ENCODE measurements at regions not wholly inside any gene's neighbourhood (a gene's known extent, or its start where the extent isn't known, plus 50 kb on each side); places are given as distances from the start of the nearest gene placed in this dataset.
"Not testable (repeated sequence)": the region's sequence is repeated elsewhere in the genome, so short reads cannot be mapped to it uniquely, and the experiment has no call there.

GRCh38 chr3:110886222-110886893, 185.3 kb upstream of the NECTIN3 start:
- no peak overlapping the region for H3K4me3 ChIP-seq (ENCODE audit: low read length)
- H3K27ac Mint-ChIP-seq: no peak overlapping the region
- H3K36me3 ChIP-seq (ENCODE audit: control insufficient read depth, insufficient read depth, low read length): no peaks in the 10 kb centered on the region
- H3K27me3 Mint-ChIP-seq (ENCODE audit: low read depth in 2 of 2): no peaks in the 10 kb centered on the region
- H3K9me3 ChIP-seq (ENCODE audit: control insufficient read depth, insufficient read depth, low read length): no peaks in the 10 kb centered on the region
- no peak overlapping the region for H3K27ac ChIP-seq (ENCODE audit: low read length)
- H3K4me3 Mint-ChIP-seq: no peak overlapping the region
- WGBS (ENCODE audit: insufficient coverage): 85% methylated on average over 9 of the region's 10 CpGs
- TF ChIP-seq, protein P1, sequence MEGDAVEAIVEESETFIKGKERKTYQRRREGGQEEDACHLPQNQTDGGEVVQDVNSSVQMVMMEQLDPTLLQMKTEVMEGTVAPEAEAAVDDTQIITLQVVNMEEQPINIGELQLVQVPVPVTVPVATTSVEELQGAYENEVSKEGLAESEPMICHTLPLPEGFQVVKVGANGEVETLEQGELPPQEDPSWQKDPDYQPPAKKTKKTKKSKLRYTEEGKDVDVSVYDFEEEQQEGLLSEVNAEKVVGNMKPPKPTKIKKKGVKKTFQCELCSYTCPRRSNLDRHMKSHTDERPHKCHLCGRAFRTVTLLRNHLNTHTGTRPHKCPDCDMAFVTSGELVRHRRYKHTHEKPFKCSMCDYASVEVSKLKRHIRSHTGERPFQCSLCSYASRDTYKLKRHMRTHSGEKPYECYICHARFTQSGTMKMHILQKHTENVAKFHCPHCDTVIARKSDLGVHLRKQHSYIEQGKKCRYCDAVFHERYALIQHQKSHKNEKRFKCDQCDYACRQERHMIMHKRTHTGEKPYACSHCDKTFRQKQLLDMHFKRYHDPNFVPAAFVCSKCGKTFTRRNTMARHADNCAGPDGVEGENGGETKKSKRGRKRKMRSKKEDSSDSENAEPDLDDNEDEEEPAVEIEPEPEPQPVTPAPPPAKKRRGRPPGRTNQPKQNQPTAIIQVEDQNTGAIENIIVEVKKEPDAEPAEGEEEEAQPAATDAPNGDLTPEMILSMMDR (IDR thresholded peaks at IDR 0.05): no peak
- peaks cover 0 to 7% of the 10 kb centered on the region in 2 donors for H3K9me3 Mint-ChIP-seq
- H3K27me3 ChIP-seq (ENCODE audit: control insufficient read depth, insufficient read depth, low read length): no peaks in the 10 kb centered on the region
- no peaks in the 10 kb centered on the region for H3K36me3 Mint-ChIP-seq
- no peaks in the 10 kb centered on the region for H3K4me1 Mint-ChIP-seq
- H3K4me1 ChIP-seq (ENCODE audit: control insufficient read depth, insufficient read depth, low read length): no peaks in the 10 kb centered on the region
- intact Hi-C loops (cut with micrococcal nuclease): no loop called here
- ATAC-seq: no peak
- no peak for DNase-seq

DNA sequence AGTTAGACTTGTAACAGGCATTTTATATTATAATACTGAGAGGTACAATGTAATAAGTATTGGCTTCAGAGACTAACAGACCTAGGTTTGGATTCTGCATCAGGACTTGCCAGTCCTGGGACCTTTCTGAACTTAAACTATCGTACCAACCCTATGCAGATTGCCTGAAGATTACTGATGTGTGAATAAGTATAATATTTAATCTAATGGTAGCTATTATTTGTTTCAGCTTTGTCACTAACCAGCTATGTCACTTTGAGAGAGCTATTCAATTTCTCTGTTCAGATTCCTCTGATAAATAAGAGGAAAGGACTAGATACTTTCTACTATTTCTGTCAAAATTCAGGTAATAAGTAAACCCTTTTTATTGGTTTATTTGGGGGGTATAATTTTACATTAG, 184.4 kb upstream of the NECTIN3 start:
- H3K4me1 Mint-ChIP-seq: no peaks in the 10 kb centered on the region

GRCh38 chr3:110888625-110889375, 182.8 kb upstream of the NECTIN3 start:
- H3K4me1 Mint-ChIP-seq; H3K27ac Mint-ChIP-seq; H3K27me3 Mint-ChIP-seq (ENCODE audit: low read depth in 2 of 2); H3K9me3 Mint-ChIP-seq; DNase-seq; H3K27ac ChIP-seq (ENCODE audit: low read length); H3K4me1 ChIP-seq (ENCODE audit: control insufficient read depth, insufficient read depth, low read length); H3K36me3 ChIP-seq (ENCODE audit: control insufficient read depth, insufficient read depth, low read length); intact Hi-C loops (cut with micrococcal nuclease); H3K4me3 ChIP-seq (ENCODE audit: low read length); ATAC-seq; H3K27me3 ChIP-seq (ENCODE audit: control insufficient read depth, insufficient read depth, low read length); H3K4me3 Mint-ChIP-seq; H3K36me3 Mint-ChIP-seq; H3K9me3 ChIP-seq (ENCODE audit: control insufficient read depth, insufficient read depth, low read length): not testable (repeated sequence)
- WGBS (ENCODE audit: insufficient coverage): 96% methylated on average over 23 of the region's 33 CpGs

More for the DNA sequence above, 184.4 kb upstream of the NECTIN3 start:
- DNase-seq: no peak
- Mint-ChIP-seq H3K9me3 (peaks cover 0 to 7% of the 10 kb centered on the region in 2 donors), H3K36me3 (no peaks in the 10 kb centered on the region), H3K27ac (no peak overlapping the region), H3K4me3 (no peak overlapping the region), H3K27me3 (ENCODE audit: low read depth in 2 of 2) (no peaks in the 10 kb centered on the region)
- no peak for ATAC-seq
- TF ChIP-seq, protein P1 (IDR thresholded peaks at IDR 0.05): no peak
- no peaks in the 10 kb centered on the region for H3K4me1 ChIP-seq (ENCODE audit: control insufficient read depth, insufficient read depth, low read length)
- no CpG with 5 or more reads among the region's 1 CpG for WGBS (ENCODE audit: insufficient coverage)
- H3K4me3 ChIP-seq (ENCODE audit: low read length): no peak overlapping the region
- no peaks in the 10 kb centered on the region for H3K27me3 ChIP-seq (ENCODE audit: control insufficient read depth, insufficient read depth, low read length)
- intact Hi-C loops (cut with micrococcal nuclease): no loop called here
- no peak overlapping the region for H3K27ac ChIP-seq (ENCODE audit: low read length)
- no peaks in the 10 kb centered on the region for H3K36me3 ChIP-seq (ENCODE audit: control insufficient read depth, insufficient read depth, low read length)
- H3K9me3 ChIP-seq (ENCODE audit: control insufficient read depth, insufficient read depth, low read length): no peaks in the 10 kb centered on the region

DNA sequence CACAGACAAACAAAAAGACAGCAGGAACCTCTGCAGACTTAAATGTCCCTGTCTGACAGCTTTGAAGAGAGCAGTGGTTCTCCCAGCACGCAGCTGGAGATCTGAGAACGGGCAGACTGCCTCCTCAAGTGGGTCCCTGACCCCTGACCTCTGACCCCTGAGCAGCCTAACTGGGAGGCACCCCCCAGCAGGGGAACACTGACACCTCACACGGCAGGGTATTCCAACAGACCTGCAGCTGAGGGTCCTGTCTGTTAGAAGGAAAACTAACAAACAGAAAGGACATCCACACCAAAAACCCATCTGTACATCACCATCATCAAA, 182.3 kb upstream of the NECTIN3 start:
- H3K36me3 Mint-ChIP-seq; H3K4me3 ChIP-seq (ENCODE audit: low read length); H3K36me3 ChIP-seq (ENCODE audit: control insufficient read depth, insufficient read depth, low read length); DNase-seq; H3K27ac ChIP-seq (ENCODE audit: low read length); H3K4me1 ChIP-seq (ENCODE audit: control insufficient read depth, insufficient read depth, low read length); H3K9me3 Mint-ChIP-seq; ATAC-seq; H3K9me3 ChIP-seq (ENCODE audit: control insufficient read depth, insufficient read depth, low read length); H3K4me3 Mint-ChIP-seq; H3K27me3 ChIP-seq (ENCODE audit: control insufficient read depth, insufficient read depth, low read length); intact Hi-C loops (cut with micrococcal nuclease); H3K27me3 Mint-ChIP-seq (ENCODE audit: low read depth in 2 of 2); H3K4me1 Mint-ChIP-seq; H3K27ac Mint-ChIP-seq: not testable (repeated sequence)
- no CpG with 5 or more reads among the region's 3 CpGs for whole genome bisulfite sequencing (ENCODE audit: insufficient coverage)
